Ovary (tissue), 3 donors: ENCODE measurements at regions not wholly inside any gene's neighbourhood (a gene's known extent, or its start where the extent isn't known, plus 50 kb on each side); places are given as distances from the start of the nearest gene placed in this dataset.

Experiments used
- CTCF ChIP-seq, 3 donors: fragments of 450-650 bp in 2 of 3; fragments of 200-600 bp in 1 of 3; IDR thresholded peaks; one replicate each; pipeline versions ENCODE4 v1.5.1 to v1.8.0; 2016 to 2022; ENCODE audit warnings: antibody characterized with exemption in 3 of 3, mild to moderate bottlenecking in 1 of 3
- EP300 ChIP-seq: sonication (generic); formaldehyde crosslinking; IDR thresholded peaks from one replicate; pipeline ENCODE4 v1.6.1; 2017; ENCODE audit warnings: antibody characterized with exemption
- POLR2A ChIP-seq: fragments of 450-650 bp; IDR thresholded peaks from one replicate; pipeline ENCODE4 v1.6.1; 2017; ENCODE audit warnings: antibody characterized with exemption, mild to moderate bottlenecking, moderate library complexity
- donor health status: DM: no; HTN: no; CAD: no.

DNA sequence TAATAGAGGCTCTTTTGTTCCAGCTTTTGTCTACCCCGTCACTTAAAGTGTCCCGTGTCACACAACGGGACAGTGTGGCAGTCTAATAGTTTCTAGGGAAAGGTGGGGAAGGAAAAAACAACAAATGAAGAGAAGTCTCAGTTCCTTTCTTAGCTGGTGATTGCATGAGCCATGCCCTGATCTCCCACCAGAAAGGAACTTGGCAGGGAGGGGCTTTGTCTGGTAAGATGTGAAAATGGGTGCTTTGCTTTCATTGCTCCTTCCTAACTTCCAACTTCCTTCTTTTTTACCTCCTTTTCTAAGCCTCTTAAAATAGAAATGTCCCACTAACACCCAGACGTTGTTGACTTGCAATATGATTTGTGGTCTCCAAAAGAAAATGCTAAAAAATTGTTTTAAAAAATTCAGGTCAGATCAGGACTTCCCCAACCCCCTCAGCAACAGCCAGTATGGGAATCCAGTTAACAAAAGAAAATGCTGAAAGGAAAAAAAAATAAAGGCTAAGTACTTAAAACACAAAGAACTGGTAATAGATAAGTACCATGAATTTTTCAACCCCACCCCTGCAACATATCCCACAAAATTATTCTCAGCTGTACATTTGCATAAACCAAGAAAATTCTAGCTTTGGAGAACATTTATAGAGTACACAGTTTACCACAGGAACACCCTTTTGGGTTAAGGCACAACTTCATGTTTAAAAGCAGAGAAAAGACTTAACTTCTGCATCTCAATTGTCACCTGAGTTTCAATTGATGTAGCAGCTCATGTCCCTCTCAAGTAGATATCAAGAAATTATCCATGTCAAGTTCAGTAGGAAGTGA lies 106.2 kb downstream of the NIBAN1 start:
- TF ChIP-seq EP300, result no peak
- no peak for TF ChIP-seq CTCF (IDR thresholded peaks at IDR 0.05)
- TF ChIP-seq POLR2A, result no peak
